ENCODE measurements at regions not wholly inside any gene's neighbourhood (a gene's known extent, or its start where the extent isn't known, plus 50 kb on each side); places are given as distances from the start of the nearest gene placed in this dataset.
"Not testable (repeated sequence)": the region's sequence is repeated elsewhere in the genome, so short reads cannot be mapped to it uniquely, and the experiment has no call there.

GRCh38 chr20:30295967-30296366, 961.5 kb upstream of the DEFB115 start:
- DNase-seq: not testable (repeated sequence)

- not testable (repeated sequence) for DNase-seq
Observed at GRCh38 chr20:30297878-30298595, 959.4 kb upstream of the DEFB115 start.

GRCh38 chr20:30300220-30300642, 957.2 kb upstream of the DEFB115 start:
- not testable (repeated sequence) for DNase-seq

GRCh38 chr20:30302786-30303185, 954.7 kb upstream of the DEFB115 start:
- DNase-seq: not testable (repeated sequence)

- DNase-seq: not testable (repeated sequence)
Observed at GRCh38 chr20:30309938-30310337, 947.5 kb upstream of the DEFB115 start.

- not testable (repeated sequence) for DNase-seq
Observed at GRCh38 chr20:30310385-30310784, 947.1 kb upstream of the DEFB115 start.

GRCh38 chr20:30312220-30312619, 945.2 kb upstream of the DEFB115 start:
- not testable (repeated sequence) for DNase-seq

GRCh38 chr20:30313660-30314059, 943.8 kb upstream of the DEFB115 start:
- not testable (repeated sequence) for DNase-seq

GRCh38 chr20:30316063-30316462, 941.4 kb upstream of the DEFB115 start:
- DNase-seq: not testable (repeated sequence)

GRCh38 chr20:30316532-30317299, 940.7 kb upstream of the DEFB115 start:
- not testable (repeated sequence) for DNase-seq

- not testable (repeated sequence) for DNase-seq
Observed at GRCh38 chr20:30333744-30334143, 923.7 kb upstream of the DEFB115 start.

- not testable (repeated sequence) for DNase-seq
Observed at GRCh38 chr20:30337556-30337955, 919.9 kb upstream of the DEFB115 start.

- not testable (repeated sequence) for DNase-seq
Observed at GRCh38 chr20:30348932-30349331, 908.5 kb upstream of the DEFB115 start.

- DNase-seq: not testable (repeated sequence)
Observed at GRCh38 chr20:30356854-30357467, 900.5 kb upstream of the DEFB115 start.

GRCh38 chr20:30361756-30362155, 895.7 kb upstream of the DEFB115 start:
- not testable (repeated sequence) for DNase-seq

- DNase-seq: not testable (repeated sequence)
Observed at GRCh38 chr20:30376430-30376766, 881.1 kb upstream of the DEFB115 start.

- peak; percentile 75 to 87 for DNase-seq
Observed at GRCh38 chr20:30376767-30377658, 880.5 kb upstream of the DEFB115 start.

- not testable (repeated sequence) for DNase-seq
Observed at GRCh38 chr20:30378317-30378716, 879.1 kb upstream of the DEFB115 start.

GRCh38 chr20:30378721-30379120, 878.7 kb upstream of the DEFB115 start:
- peak in 1 of 2 donors; percentile 37 for DNase-seq

GRCh38 chr20:30384841-30385240, 872.6 kb upstream of the DEFB115 start:
- DNase-seq: not testable (repeated sequence)

- not testable (repeated sequence) for DNase-seq
Observed at GRCh38 chr20:30386099-30386498, 871.4 kb upstream of the DEFB115 start.

- not testable (repeated sequence) for DNase-seq
Observed at GRCh38 chr20:30387823-30388222, 869.6 kb upstream of the DEFB115 start.

Measured in inflammatory macrophage (primary cell).